ENCODE measurements at regions not wholly inside any gene's neighbourhood (a gene's known extent, or its start where the extent isn't known, plus 50 kb on each side); places are given as distances from the start of the nearest gene placed in this dataset.

- H3K9me3 ChIP-seq (ENCODE audit: control insufficient read depth in 1 of 2, low read length in 2 of 2), result no peaks in the 10 kb centered on the region
- H3K4me1 ChIP-seq (ENCODE audit: control insufficient read depth in 1 of 2, insufficient read depth in 2 of 2, low read length in 2 of 2), result no peaks in the 10 kb centered on the region
- no peak overlapping the region for H3K27ac ChIP-seq (ENCODE audit: low read length)
- no peaks in the 10 kb centered on the region for H3K36me3 ChIP-seq (ENCODE audit: control insufficient read depth in 1 of 2, insufficient read depth in 2 of 2, low read length in 2 of 2)
- no peak overlapping the region for H3K4me3 ChIP-seq (ENCODE audit: low read depth in 1 of 2, low read length in 2 of 2)
- H3K27me3 ChIP-seq (ENCODE audit: low read depth, low read length), result no peaks in the 10 kb centered on the region
Observed at GRCh38 chr10:78718032-78718572, 350.7 kb upstream of the ZMIZ1 start.

- H3K36me3 ChIP-seq (ENCODE audit: control insufficient read depth in 1 of 2, insufficient read depth in 2 of 2, low read length in 2 of 2), result no peaks in the 10 kb centered on the region
- no peak overlapping the region for H3K4me3 ChIP-seq (ENCODE audit: low read depth in 1 of 2, low read length in 2 of 2)
- no peaks in the 10 kb centered on the region for H3K27me3 ChIP-seq (ENCODE audit: low read depth, low read length)
- no peaks in the 10 kb centered on the region for H3K9me3 ChIP-seq (ENCODE audit: control insufficient read depth in 1 of 2, low read length in 2 of 2)
- H3K4me1 ChIP-seq (ENCODE audit: control insufficient read depth in 1 of 2, insufficient read depth in 2 of 2, low read length in 2 of 2), result no peaks in the 10 kb centered on the region
- H3K27ac ChIP-seq (ENCODE audit: low read length), result no peak overlapping the region
Observed at GRCh38 chr10:78719276-78719675, 349.5 kb upstream of the ZMIZ1 start.

- Histone ChIP-seq H3K27me3 (ENCODE audit: low read depth, low read length) (no peaks in the 10 kb centered on the region), H3K36me3 (ENCODE audit: control insufficient read depth in 1 of 2, insufficient read depth in 2 of 2, low read length in 2 of 2) (no peaks in the 10 kb centered on the region), H3K4me1 (ENCODE audit: control insufficient read depth in 1 of 2, insufficient read depth in 2 of 2, low read length in 2 of 2) (no peaks in the 10 kb centered on the region), H3K9me3 (ENCODE audit: control insufficient read depth in 1 of 2, low read length in 2 of 2) (no peaks in the 10 kb centered on the region), H3K4me3 (ENCODE audit: low read depth in 1 of 2, low read length in 2 of 2) (no peak overlapping the region), H3K27ac (ENCODE audit: low read length) (no peak overlapping the region)
Observed at GRCh38 chr10:78720091-78720490, 348.7 kb upstream of the ZMIZ1 start.

- H3K36me3 ChIP-seq (ENCODE audit: control insufficient read depth in 1 of 2, insufficient read depth in 2 of 2, low read length in 2 of 2), result no peaks in the 10 kb centered on the region
- no peaks in the 10 kb centered on the region for H3K4me1 ChIP-seq (ENCODE audit: control insufficient read depth in 1 of 2, insufficient read depth in 2 of 2, low read length in 2 of 2)
- H3K9me3 ChIP-seq (ENCODE audit: control insufficient read depth in 1 of 2, low read length in 2 of 2), result no peaks in the 10 kb centered on the region
- no peak overlapping the region for H3K4me3 ChIP-seq (ENCODE audit: low read depth in 1 of 2, low read length in 2 of 2)
- no peaks in the 10 kb centered on the region for H3K27me3 ChIP-seq (ENCODE audit: low read depth, low read length)
- no peak overlapping the region for H3K27ac ChIP-seq (ENCODE audit: low read length)
Observed at GRCh38 chr10:78721231-78721630, 347.5 kb upstream of the ZMIZ1 start.

- no peak overlapping the region for H3K4me3 ChIP-seq (ENCODE audit: low read depth in 1 of 2, low read length in 2 of 2)
Observed at GRCh38 chr10:78724846-78725245, 343.9 kb upstream of the ZMIZ1 start.

GRCh38 chr10:78726171-78726570, 342.6 kb upstream of the ZMIZ1 start:
- Histone ChIP-seq H3K4me3 (ENCODE audit: low read depth in 1 of 2, low read length in 2 of 2) (no peak overlapping the region), H3K4me1 (ENCODE audit: control insufficient read depth in 1 of 2, insufficient read depth in 2 of 2, low read length in 2 of 2) (no peaks in the 10 kb centered on the region), H3K36me3 (ENCODE audit: control insufficient read depth in 1 of 2, insufficient read depth in 2 of 2, low read length in 2 of 2) (no peaks in the 10 kb centered on the region), H3K27me3 (ENCODE audit: low read depth, low read length) (no peaks in the 10 kb centered on the region), H3K9me3 (ENCODE audit: control insufficient read depth in 1 of 2, low read length in 2 of 2) (no peaks in the 10 kb centered on the region), H3K27ac (ENCODE audit: low read length) (no peak overlapping the region)

More at GRCh38 chr10:78724846-78725245, 343.9 kb upstream of the ZMIZ1 start:
- H3K36me3 ChIP-seq (ENCODE audit: control insufficient read depth in 1 of 2, insufficient read depth in 2 of 2, low read length in 2 of 2), result no peaks in the 10 kb centered on the region
- no peak overlapping the region for H3K27ac ChIP-seq (ENCODE audit: low read length)
- H3K4me1 ChIP-seq (ENCODE audit: control insufficient read depth in 1 of 2, insufficient read depth in 2 of 2, low read length in 2 of 2), result no peaks in the 10 kb centered on the region
- no peaks in the 10 kb centered on the region for H3K9me3 ChIP-seq (ENCODE audit: control insufficient read depth in 1 of 2, low read length in 2 of 2)
- H3K27me3 ChIP-seq (ENCODE audit: low read depth, low read length), result no peaks in the 10 kb centered on the region

- Histone ChIP-seq H3K27ac (ENCODE audit: low read length) (no peak overlapping the region), H3K9me3 (ENCODE audit: control insufficient read depth in 1 of 2, low read length in 2 of 2) (no peaks in the 10 kb centered on the region), H3K27me3 (ENCODE audit: low read depth, low read length) (no peaks in the 10 kb centered on the region), H3K36me3 (ENCODE audit: control insufficient read depth in 1 of 2, insufficient read depth in 2 of 2, low read length in 2 of 2) (no peaks in the 10 kb centered on the region), H3K4me3 (ENCODE audit: low read depth in 1 of 2, low read length in 2 of 2) (no peak overlapping the region), H3K4me1 (ENCODE audit: control insufficient read depth in 1 of 2, insufficient read depth in 2 of 2, low read length in 2 of 2) (no peaks in the 10 kb centered on the region)
Observed at GRCh38 chr10:78727251-78727650, 341.5 kb upstream of the ZMIZ1 start.

GRCh38 chr10:78727728-78728127, 341.0 kb upstream of the ZMIZ1 start:
- H3K4me3 ChIP-seq (ENCODE audit: low read depth in 1 of 2, low read length in 2 of 2), result no peak overlapping the region
- H3K27ac ChIP-seq (ENCODE audit: low read length), result no peak overlapping the region
- H3K9me3 ChIP-seq (ENCODE audit: control insufficient read depth in 1 of 2, low read length in 2 of 2), result no peaks in the 10 kb centered on the region
- no peaks in the 10 kb centered on the region for H3K27me3 ChIP-seq (ENCODE audit: low read depth, low read length)
- no peaks in the 10 kb centered on the region for H3K36me3 ChIP-seq (ENCODE audit: control insufficient read depth in 1 of 2, insufficient read depth in 2 of 2, low read length in 2 of 2)
- no peaks in the 10 kb centered on the region for H3K4me1 ChIP-seq (ENCODE audit: control insufficient read depth in 1 of 2, insufficient read depth in 2 of 2, low read length in 2 of 2)

- H3K4me3 ChIP-seq (ENCODE audit: low read depth in 1 of 2, low read length in 2 of 2), result no peak overlapping the region
- no peaks in the 10 kb centered on the region for H3K36me3 ChIP-seq (ENCODE audit: control insufficient read depth in 1 of 2, insufficient read depth in 2 of 2, low read length in 2 of 2)
- no peaks in the 10 kb centered on the region for H3K9me3 ChIP-seq (ENCODE audit: control insufficient read depth in 1 of 2, low read length in 2 of 2)
- no peaks in the 10 kb centered on the region for H3K4me1 ChIP-seq (ENCODE audit: control insufficient read depth in 1 of 2, insufficient read depth in 2 of 2, low read length in 2 of 2)
- no peaks in the 10 kb centered on the region for H3K27me3 ChIP-seq (ENCODE audit: low read depth, low read length)
- H3K27ac ChIP-seq (ENCODE audit: low read length), result no peak overlapping the region
Observed at GRCh38 chr10:78728176-78728575, 340.6 kb upstream of the ZMIZ1 start.

GRCh38 chr10:78729366-78729765, 339.4 kb upstream of the ZMIZ1 start:
- Histone ChIP-seq H3K27ac (ENCODE audit: low read length) (no peak overlapping the region), H3K4me1 (ENCODE audit: control insufficient read depth in 1 of 2, insufficient read depth in 2 of 2, low read length in 2 of 2) (no peaks in the 10 kb centered on the region), H3K9me3 (ENCODE audit: control insufficient read depth in 1 of 2, low read length in 2 of 2) (no peaks in the 10 kb centered on the region), H3K27me3 (ENCODE audit: low read depth, low read length) (no peaks in the 10 kb centered on the region), H3K4me3 (ENCODE audit: low read depth in 1 of 2, low read length in 2 of 2) (no peak overlapping the region), H3K36me3 (ENCODE audit: control insufficient read depth in 1 of 2, insufficient read depth in 2 of 2, low read length in 2 of 2) (no peaks in the 10 kb centered on the region)

GRCh38 chr10:78729800-78730199, 339.0 kb upstream of the ZMIZ1 start:
- Histone ChIP-seq H3K27ac (ENCODE audit: low read length) (no peak overlapping the region), H3K36me3 (ENCODE audit: control insufficient read depth in 1 of 2, insufficient read depth in 2 of 2, low read length in 2 of 2) (no peaks in the 10 kb centered on the region), H3K9me3 (ENCODE audit: control insufficient read depth in 1 of 2, low read length in 2 of 2) (no peaks in the 10 kb centered on the region)

GRCh38 chr10:78730754-78731153, 338.0 kb upstream of the ZMIZ1 start:
- Histone ChIP-seq H3K9me3 (ENCODE audit: control insufficient read depth in 1 of 2, low read length in 2 of 2) (no peaks in the 10 kb centered on the region), H3K27me3 (ENCODE audit: low read depth, low read length) (no peaks in the 10 kb centered on the region), H3K36me3 (ENCODE audit: control insufficient read depth in 1 of 2, insufficient read depth in 2 of 2, low read length in 2 of 2) (no peaks in the 10 kb centered on the region), H3K4me1 (ENCODE audit: control insufficient read depth in 1 of 2, insufficient read depth in 2 of 2, low read length in 2 of 2) (no peaks in the 10 kb centered on the region), H3K27ac (ENCODE audit: low read length) (no peak overlapping the region), H3K4me3 (ENCODE audit: low read depth in 1 of 2, low read length in 2 of 2) (no peak overlapping the region)

More at GRCh38 chr10:78729800-78730199, 339.0 kb upstream of the ZMIZ1 start:
- Histone ChIP-seq H3K4me1 (ENCODE audit: control insufficient read depth in 1 of 2, insufficient read depth in 2 of 2, low read length in 2 of 2) (no peaks in the 10 kb centered on the region), H3K4me3 (ENCODE audit: low read depth in 1 of 2, low read length in 2 of 2) (no peak overlapping the region), H3K27me3 (ENCODE audit: low read depth, low read length) (no peaks in the 10 kb centered on the region)

Data from muscle layer of duodenum (tissue), 2 donors.